A549 (cell line): ENCODE measurements at regions not wholly inside any gene's neighbourhood (a gene's known extent, or its start where the extent isn't known, plus 50 kb on each side); places are given as distances from the start of the nearest gene placed in this dataset.
"Not testable (repeated sequence)": the region's sequence is repeated elsewhere in the genome, so short reads cannot be mapped to it uniquely, and the experiment has no call there.

Source experiments
- ELK1 ChIP-seq: fragments of 150-350 bp; IDR thresholded peaks from 2 replicates; pipeline ENCODE4 v1.6.1; 2014; ENCODE audit warnings: low read depth, mild to moderate bottlenecking, low read length
- NR3C1 ChIP-seq: fragments of >200 bp; sonication (Bioruptor Twin); formaldehyde crosslinking; IDR thresholded peaks from 3 replicates; pipeline ENCODE4 v1.6.1; 2017
- RAD21 ChIP-seq, 2 experiments: fragments of >200 bp in 1 of 2; sonication (Bioruptor Twin) in 1 of 2; formaldehyde crosslinking in 1 of 2; IDR thresholded peaks in 1 of 2; conservative IDR thresholded peaks in 1 of 2; 2 replicates in 1 of 2; 3 replicates in 1 of 2; pipeline ENCODE4 v1.6.1; 2012 to 2018; ENCODE audit warnings: inconsistent platforms in 1 of 2

- TF ChIP-seq NR3C1; RAD21 (conservative IDR thresholded peaks at IDR 0.05 in 1 of 2, IDR thresholded peaks at IDR 0.05 in 1 of 2); ELK1: not testable (repeated sequence)
These were observed 154.5 kb upstream of the INTU start for GRCh38 chr4:127478271-127478670.
